Right lung (tissue), 2 donors: ENCODE measurements at regions not wholly inside any gene's neighbourhood (a gene's known extent, or its start where the extent isn't known, plus 50 kb on each side); places are given as distances from the start of the nearest gene placed in this dataset.

Source experiments
- DNase-seq, 2 donors: peaks; one replicate each; pipeline ENCODE4 v3.0.0-alpha.2; 2013

- no peak for DNase-seq
Observed at GRCh38 chr18:24987303-24988252, 364.4 kb downstream of the ZNF521 start.

DNA sequence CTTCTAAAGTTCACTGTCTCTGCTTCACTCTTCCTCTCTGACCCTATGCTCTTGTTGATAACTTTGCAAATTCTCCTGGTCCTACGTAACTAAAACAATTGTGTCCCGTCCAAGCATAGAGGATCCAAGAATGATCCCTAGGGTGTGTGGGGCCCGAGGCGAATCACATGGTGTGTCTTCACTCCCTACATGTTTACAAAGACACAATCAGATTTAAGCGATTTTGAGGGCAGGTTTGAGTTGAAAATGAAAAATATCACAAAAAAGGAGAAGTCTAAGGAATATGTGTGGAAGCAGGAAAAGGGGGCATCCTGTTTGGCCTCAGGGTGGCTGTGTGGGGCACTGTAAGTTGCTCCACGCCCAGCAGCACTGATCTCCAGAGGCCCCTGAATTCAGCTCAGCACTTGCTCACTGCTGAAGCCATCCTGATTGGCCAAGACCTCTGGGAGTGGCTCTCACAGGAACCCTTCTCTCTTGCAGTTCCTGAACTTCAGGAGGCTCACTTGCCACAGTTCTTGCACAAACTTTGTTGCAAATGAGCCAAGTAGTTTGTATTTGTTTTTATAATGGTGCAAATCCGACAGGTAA lies 363.6 kb downstream of the ZNF521 start:
- no peak for DNase-seq

DNA sequence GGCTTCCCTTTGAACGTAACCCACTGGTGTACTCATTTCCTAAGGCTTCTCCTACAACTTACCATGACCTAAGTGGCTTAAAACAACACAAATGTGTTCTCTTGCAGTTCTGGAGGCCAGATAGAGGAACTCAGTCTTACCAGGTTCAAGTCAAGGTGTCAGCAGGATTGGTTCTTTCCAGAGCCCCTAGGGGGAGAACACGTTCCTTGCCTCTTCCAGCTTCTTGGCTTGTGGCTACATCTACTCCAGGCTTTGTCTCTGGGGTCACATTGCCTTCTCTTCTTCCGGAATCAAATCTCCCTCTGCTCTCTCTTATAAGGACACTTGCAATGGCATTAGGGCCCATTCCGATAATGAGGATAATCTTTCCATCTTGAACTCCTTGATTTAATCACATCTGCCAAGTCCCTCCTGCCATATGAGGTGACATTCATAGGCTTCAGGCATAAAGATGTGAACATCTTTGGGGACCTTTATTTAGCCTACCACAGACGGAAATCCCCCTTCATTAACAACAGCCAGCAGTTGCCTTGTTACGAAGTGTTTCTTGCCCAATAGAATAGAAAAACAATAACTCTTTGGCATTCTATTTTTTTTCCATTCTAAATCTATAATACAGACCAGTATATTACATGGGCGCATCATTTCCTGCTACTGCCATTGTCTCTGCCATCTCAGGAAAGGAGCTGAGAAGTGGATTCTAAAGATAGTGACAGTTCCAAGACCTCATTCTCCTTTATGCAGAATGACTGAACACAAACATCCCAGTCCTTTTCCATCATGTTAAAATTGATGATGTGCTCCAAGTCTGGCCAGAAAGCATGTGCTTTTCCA lies 362.0 kb downstream of the ZNF521 start:
- DNase-seq = no peak

GRCh38 chr18:24990671-24991134 lies 361.3 kb downstream of the ZNF521 start:
- no peak for DNase-seq

- peak; percentile 61 to 64 for DNase-seq
Observed at GRCh38 chr18:24991141-24992060, 360.6 kb downstream of the ZNF521 start.

- DNase-seq = no peak
Observed at GRCh38 chr18:24992491-24992890, 359.5 kb downstream of the ZNF521 start.

DNA sequence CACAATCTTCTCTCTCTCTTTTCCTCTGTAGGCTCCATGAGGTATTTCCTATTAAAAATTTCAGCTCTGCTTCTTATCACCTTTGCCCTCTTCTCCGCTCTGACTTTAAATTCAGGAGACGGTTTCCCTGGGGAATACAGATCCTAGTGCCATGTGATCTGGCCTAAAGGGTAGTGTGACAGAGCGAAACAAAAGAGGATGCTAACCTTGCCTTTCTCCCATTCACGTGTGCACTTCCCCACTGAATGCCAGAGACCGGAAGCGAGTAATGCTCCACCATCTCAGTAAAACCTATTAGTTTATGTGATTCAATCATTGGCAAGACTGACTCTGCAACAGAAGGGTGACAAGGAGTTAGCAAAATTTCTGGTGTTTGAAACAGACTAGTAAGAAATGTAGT lies 358.3 kb downstream of the ZNF521 start:
- DNase-seq = no peak

- DNase-seq = no peak
Observed at GRCh38 chr18:24995056-24995455, 356.9 kb downstream of the ZNF521 start.

GRCh38 chr18:24995755-24996154 lies 356.2 kb downstream of the ZNF521 start:
- DNase-seq = peak; percentile 70 to 78

DNA sequence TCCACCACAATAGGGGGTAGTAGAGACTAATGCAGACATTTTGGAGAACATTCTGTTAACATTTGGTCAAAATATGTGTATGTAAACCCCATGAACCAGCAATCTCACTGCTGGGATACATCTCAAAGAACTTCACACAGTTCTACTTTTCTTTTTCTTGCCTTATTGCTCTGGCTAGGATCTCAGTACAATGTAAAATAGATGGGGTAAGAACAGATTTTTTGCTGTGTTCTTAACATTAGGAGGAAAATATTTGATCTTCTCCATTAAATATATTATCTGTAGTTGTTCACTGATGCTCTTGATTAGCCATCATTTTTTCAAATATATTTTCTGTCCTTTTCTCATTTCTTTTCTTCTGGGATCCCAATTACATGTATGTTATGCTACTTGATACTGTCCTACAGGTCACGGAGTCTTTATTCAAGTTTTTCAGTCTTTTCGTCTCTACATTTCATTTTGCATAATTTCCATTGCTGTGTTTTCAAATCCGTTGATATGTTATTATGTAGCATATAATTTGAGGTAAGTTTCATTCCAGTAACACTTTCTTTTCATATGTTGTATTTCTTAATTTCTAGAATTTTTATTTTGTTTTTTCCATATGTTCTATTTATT lies 352.2 kb downstream of the ZNF521 start:
- no peak for DNase-seq

- no peak for DNase-seq
Observed at GRCh38 chr18:25001803-25002202, 350.2 kb downstream of the ZNF521 start.

- DNase-seq = no peak
Observed at GRCh38 chr18:25005541-25006403, 346.2 kb downstream of the ZNF521 start.

DNA sequence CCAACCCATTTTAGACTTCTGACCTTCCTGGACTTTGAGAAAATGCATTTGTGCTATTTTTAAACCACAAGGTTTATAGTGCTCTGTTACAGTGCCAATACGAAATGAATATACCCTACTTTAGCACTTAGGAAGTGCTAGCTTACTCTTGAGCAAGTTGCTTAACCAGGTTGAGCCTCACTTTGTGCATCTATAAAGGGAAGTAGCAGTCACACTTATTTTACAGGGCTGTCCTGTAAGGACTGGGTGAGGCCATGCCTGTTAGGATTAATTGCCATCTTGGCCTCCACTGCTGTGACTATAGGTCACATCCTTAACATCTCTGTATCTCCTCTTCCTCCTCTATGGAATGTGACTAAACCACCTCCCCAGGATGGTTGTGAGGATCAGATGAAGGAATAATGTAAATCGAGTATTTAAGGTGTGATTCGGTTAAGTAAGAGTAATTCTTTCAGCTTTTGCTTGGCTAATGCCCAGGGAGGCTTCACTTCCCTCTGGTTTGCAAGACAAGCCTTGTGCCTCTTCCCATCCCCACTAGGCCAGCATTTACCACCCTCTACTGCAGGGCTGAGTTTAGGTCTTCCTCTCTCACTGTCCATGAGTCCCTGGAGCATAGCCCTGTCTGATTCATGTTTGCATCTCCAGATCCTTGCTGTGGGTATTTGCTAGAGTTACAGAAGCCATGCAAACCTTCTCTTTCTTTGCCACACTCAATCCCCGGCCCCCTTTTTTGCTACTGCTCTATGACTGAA lies 341.2 kb downstream of the ZNF521 start:
- DNase-seq = no peak
